K562 (cell line): ENCODE measurements at regions not wholly inside any gene's neighbourhood (a gene's known extent, or its start where the extent isn't known, plus 50 kb on each side); places are given as distances from the start of the nearest gene placed in this dataset.

Experiments
- BHLHE40 ChIP-seq: IDR thresholded peaks from 2 replicates; pipeline ENCODE4 v1.6.1; 2011; ENCODE audit warnings: low read length, improper control_type of control experiment
- CBFB ChIP-seq: sonication (generic); formaldehyde crosslinking; IDR thresholded peaks from 2 replicates; pipeline ENCODE4 v1.4.0; 2020; ENCODE audit warnings: mild to moderate bottlenecking, missing genetic modification reagents
- CBX1 ChIP-seq: sonication (generic); IDR thresholded peaks from 2 replicates; pipeline ENCODE4 v1.6.1; 2016; ENCODE audit warnings: antibody characterized with exemption, low read depth, mild to moderate bottlenecking
- CC2D1A ChIP-seq: fragments of 450-650 bp; IDR thresholded peaks from 2 replicates; pipeline ENCODE4 v1.6.1; 2017; ENCODE audit warnings: mild to moderate bottlenecking
- GABPB1 ChIP-seq: sonication (generic); formaldehyde crosslinking; IDR thresholded peaks from 2 replicates; pipeline ENCODE4 v1.8.0; 2022; ENCODE audit warnings: mild to moderate bottlenecking, missing genetic modification reagents
- HDAC6 ChIP-seq: IDR thresholded peaks from 2 replicates; pipeline ENCODE4 v1.6.1; 2012; ENCODE audit warnings: low read depth, mild to moderate bottlenecking, control low read depth, inconsistent platforms, low read length, moderate library complexity
- HNRNPL ChIP-seq: fragments of 200-400 bp; formaldehyde crosslinking; IDR thresholded peaks from 2 replicates; pipeline ENCODE4 v1.6.1; 2017; ENCODE audit warnings: low read depth, mild to moderate bottlenecking, low read length
- MAFK ChIP-seq: IDR thresholded peaks from 2 replicates; pipeline ENCODE4 v1.6.1; 2011; ENCODE audit warnings: low read length, improper control_type of control experiment
- POU5F1 ChIP-seq: fragments of 150-350 bp; IDR thresholded peaks from 2 replicates; pipeline ENCODE4 v1.6.1; 2014; ENCODE audit warnings: borderline replicate concordance, low read length, low read depth, mild to moderate bottlenecking; ENCODE audit not compliant: partially characterized antibody
- TCF3 ChIP-seq: sonication (generic); formaldehyde crosslinking; IDR thresholded peaks from 2 replicates; pipeline ENCODE4 v1.4.0; 2020; ENCODE audit warnings: mild to moderate bottlenecking, missing genetic modification reagents
- TRIM24 ChIP-seq, 2 experiments: fragments of 450-650 bp; IDR thresholded peaks; 2 replicates each; pipeline ENCODE4 v1.6.1; 2016
- ZNF133 ChIP-seq: fragments of 250-450 bp; sonication (Bioruptor Pico); IDR thresholded peaks from 2 replicates; pipeline ENCODE4 v1.4.0; 2020; ENCODE audit warnings: mild to moderate bottlenecking
- ZNF23 ChIP-seq: fragments of 250-450 bp; sonication (Bioruptor Pico); IDR thresholded peaks from 2 replicates; pipeline ENCODE4 v1.4.0; 2020; ENCODE audit warnings: mild to moderate bottlenecking
- ZNF583 ChIP-seq: fragments of 250-450 bp; sonication (Bioruptor Pico); IDR thresholded peaks from 2 replicates; pipeline ENCODE4 v1.4.0; 2020
- TF ChIP-seq, protein P1 (sequence below): sonication (generic); formaldehyde crosslinking; IDR thresholded peaks from 2 replicates; pipeline ENCODE4 v1.8.0; 2022; ENCODE audit warnings: mild to moderate bottlenecking, missing genetic modification reagents, borderline replicate concordance
- TF ChIP-seq, protein P2 (sequence below): sonication (generic); formaldehyde crosslinking; IDR thresholded peaks from 2 replicates; pipeline ENCODE4 v1.8.0; 2022; ENCODE audit warnings: mild to moderate bottlenecking, low read depth, missing genetic modification reagents
- TF ChIP-seq, protein P3 (sequence below): IDR thresholded peaks from 3 replicates; pipeline ENCODE4 v1.6.1; 2011; ENCODE audit warnings: borderline replicate concordance, mild to moderate bottlenecking; ENCODE audit not compliant: insufficient read length, insufficient read depth
- TF ChIP-seq, protein P4 (sequence below): IDR thresholded peaks from 2 replicates; pipeline ENCODE4 v1.6.1; 2012; ENCODE audit warnings: low read depth, low read length, improper control_type of control experiment, borderline replicate concordance
- TF ChIP-seq, protein P5 (sequence below), 3 experiments: IDR thresholded peaks in 2 of 3; conservative IDR thresholded peaks in 1 of 3; 2 replicates each; pipeline ENCODE4 v1.5.1; 2011 to 2012; ENCODE audit warnings: low read length in 3 of 3, mild to moderate bottlenecking in 3 of 3, control low read depth in 2 of 3, improper control_type of control experiment in 1 of 3, inconsistent platforms in 1 of 3, low read depth in 1 of 3, mixed read lengths in 1 of 3, moderate library complexity in 1 of 3; ENCODE audit not compliant: insufficient read depth in 2 of 3
- TF ChIP-seq, protein P6 (sequence below): fragments of 450-650 bp; IDR thresholded peaks from 2 replicates; pipeline ENCODE4 v1.6.1; 2016; ENCODE audit warnings: borderline replicate concordance

DNA sequence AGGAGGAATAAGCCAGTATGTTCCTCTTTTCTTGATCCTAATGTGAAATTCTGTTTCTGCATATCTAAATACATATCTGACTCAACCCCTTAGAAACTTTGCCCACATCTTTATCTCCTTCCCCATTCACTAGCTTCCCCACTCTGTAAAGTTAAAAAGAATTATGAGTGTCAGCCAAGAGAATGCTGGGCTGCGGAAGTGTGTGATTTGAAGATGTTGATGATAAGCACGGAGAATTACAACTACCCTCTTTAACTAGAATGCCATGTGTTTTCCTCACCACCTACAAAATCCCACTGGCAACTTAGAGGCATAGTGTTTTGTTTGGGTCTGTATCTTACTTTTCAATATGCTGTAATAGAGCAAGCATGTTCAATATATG is 490.4 kb upstream of the FANCL start (continued):
- TF ChIP-seq, protein P1, sequence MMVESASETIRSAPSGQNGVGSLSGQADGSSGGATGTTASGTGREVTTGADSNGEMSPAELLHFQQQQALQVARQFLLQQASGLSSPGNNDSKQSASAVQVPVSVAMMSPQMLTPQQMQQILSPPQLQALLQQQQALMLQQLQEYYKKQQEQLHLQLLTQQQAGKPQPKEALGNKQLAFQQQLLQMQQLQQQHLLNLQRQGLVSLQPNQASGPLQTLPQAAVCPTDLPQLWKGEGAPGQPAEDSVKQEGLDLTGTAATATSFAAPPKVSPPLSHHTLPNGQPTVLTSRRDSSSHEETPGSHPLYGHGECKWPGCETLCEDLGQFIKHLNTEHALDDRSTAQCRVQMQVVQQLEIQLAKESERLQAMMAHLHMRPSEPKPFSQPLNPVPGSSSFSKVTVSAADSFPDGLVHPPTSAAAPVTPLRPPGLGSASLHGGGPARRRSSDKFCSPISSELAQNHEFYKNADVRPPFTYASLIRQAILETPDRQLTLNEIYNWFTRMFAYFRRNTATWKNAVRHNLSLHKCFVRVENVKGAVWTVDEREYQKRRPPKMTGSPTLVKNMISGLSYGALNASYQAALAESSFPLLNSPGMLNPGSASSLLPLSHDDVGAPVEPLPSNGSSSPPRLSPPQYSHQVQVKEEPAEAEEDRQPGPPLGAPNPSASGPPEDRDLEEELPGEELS (CRISPR knock-in tag): no peak
- TF ChIP-seq GABPB1 (CRISPR knock-in tag) (no peak), HNRNPL (no peak), BHLHE40 (0 out of 2 replicates have a peak, but pooled peaks have one; percentile 11), ZNF133 (CRISPR knock-in tag) (no peak), TRIM24 (IDR thresholded peaks at IDR 0.05) (peak; percentile 73 to 81), POU5F1 (no peak), CBX1 (no peak), MAFK (no peak), CC2D1A (peak; percentile 65; the same call in 1 of the 2 replicates), CBFB (CRISPR knock-in tag) (no peak), ZNF583 (peak; percentile 56; the same call in 1 of the 2 replicates), ZNF23 (no peak), TCF3 (CRISPR knock-in tag) (peak; percentile 87), HDAC6 (no peak)
- TF ChIP-seq, protein P2, sequence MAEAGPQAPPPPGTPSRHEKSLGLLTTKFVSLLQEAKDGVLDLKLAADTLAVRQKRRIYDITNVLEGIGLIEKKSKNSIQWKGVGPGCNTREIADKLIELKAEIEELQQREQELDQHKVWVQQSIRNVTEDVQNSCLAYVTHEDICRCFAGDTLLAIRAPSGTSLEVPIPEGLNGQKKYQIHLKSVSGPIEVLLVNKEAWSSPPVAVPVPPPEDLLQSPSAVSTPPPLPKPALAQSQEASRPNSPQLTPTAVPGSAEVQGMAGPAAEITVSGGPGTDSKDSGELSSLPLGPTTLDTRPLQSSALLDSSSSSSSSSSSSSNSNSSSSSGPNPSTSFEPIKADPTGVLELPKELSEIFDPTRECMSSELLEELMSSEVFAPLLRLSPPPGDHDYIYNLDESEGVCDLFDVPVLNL: no peak
- TF ChIP-seq, protein P3, sequence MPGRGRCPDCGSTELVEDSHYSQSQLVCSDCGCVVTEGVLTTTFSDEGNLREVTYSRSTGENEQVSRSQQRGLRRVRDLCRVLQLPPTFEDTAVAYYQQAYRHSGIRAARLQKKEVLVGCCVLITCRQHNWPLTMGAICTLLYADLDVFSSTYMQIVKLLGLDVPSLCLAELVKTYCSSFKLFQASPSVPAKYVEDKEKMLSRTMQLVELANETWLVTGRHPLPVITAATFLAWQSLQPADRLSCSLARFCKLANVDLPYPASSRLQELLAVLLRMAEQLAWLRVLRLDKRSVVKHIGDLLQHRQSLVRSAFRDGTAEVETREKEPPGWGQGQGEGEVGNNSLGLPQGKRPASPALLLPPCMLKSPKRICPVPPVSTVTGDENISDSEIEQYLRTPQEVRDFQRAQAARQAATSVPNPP: no peak
- TF ChIP-seq, protein P4, sequence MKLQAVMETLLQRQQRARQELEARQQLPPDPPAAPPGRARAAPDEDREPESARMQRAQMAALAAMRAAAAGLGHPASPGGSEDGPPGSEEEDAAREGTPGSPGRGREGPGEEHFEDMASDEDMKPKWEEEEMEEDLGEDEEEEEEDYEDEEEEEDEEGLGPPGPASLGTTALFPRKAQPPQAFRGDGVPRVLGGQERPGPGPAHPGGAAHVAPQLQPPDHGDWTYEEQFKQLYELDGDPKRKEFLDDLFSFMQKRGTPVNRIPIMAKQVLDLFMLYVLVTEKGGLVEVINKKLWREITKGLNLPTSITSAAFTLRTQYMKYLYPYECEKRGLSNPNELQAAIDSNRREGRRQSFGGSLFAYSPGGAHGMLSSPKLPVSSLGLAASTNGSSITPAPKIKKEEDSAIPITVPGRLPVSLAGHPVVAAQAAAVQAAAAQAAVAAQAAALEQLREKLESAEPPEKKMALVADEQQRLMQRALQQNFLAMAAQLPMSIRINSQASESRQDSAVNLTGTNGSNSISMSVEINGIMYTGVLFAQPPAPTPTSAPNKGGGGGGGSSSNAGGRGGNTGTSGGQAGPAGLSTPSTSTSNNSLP: peak; percentile 26; the same call in 1 of the 2 replicates
- TF ChIP-seq, protein P5, sequence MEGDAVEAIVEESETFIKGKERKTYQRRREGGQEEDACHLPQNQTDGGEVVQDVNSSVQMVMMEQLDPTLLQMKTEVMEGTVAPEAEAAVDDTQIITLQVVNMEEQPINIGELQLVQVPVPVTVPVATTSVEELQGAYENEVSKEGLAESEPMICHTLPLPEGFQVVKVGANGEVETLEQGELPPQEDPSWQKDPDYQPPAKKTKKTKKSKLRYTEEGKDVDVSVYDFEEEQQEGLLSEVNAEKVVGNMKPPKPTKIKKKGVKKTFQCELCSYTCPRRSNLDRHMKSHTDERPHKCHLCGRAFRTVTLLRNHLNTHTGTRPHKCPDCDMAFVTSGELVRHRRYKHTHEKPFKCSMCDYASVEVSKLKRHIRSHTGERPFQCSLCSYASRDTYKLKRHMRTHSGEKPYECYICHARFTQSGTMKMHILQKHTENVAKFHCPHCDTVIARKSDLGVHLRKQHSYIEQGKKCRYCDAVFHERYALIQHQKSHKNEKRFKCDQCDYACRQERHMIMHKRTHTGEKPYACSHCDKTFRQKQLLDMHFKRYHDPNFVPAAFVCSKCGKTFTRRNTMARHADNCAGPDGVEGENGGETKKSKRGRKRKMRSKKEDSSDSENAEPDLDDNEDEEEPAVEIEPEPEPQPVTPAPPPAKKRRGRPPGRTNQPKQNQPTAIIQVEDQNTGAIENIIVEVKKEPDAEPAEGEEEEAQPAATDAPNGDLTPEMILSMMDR (IDR thresholded peaks at IDR 0.05 in 2 of 3, conservative IDR thresholded peaks at IDR 0.05 in 1 of 3; ENCODE audit: insufficient read depth in 2 of 3, low read depth in 1 of 3, low read length in 3 of 3): no peak
- TF ChIP-seq, protein P6, sequence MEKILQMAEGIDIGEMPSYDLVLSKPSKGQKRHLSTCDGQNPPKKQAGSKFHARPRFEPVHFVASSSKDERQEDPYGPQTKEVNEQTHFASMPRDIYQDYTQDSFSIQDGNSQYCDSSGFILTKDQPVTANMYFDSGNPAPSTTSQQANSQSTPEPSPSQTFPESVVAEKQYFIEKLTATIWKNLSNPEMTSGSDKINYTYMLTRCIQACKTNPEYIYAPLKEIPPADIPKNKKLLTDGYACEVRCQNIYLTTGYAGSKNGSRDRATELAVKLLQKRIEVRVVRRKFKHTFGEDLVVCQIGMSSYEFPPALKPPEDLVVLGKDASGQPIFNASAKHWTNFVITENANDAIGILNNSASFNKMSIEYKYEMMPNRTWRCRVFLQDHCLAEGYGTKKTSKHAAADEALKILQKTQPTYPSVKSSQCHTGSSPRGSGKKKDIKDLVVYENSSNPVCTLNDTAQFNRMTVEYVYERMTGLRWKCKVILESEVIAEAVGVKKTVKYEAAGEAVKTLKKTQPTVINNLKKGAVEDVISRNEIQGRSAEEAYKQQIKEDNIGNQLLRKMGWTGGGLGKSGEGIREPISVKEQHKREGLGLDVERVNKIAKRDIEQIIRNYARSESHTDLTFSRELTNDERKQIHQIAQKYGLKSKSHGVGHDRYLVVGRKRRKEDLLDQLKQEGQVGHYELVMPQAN: no peak
